Activated CD4-positive, alpha-beta T cell treated with anti-CD3 and anti-CD28 coated beads, Interleukin-2, Interleukin-4, amounts not matched to agents 100 ng/mL and 50 ng/mL, durations not matched to agents 16 hours and 8 hours (primary cell): ENCODE measurements at regions not wholly inside any gene's neighbourhood (a gene's known extent, or its start where the extent isn't known, plus 50 kb on each side); places are given as distances from the start of the nearest gene placed in this dataset.
"Not testable (repeated sequence)": the region's sequence is repeated elsewhere in the genome, so short reads cannot be mapped to it uniquely, and the experiment has no call there.

Source experiments
- DNase-seq: peaks from one replicate; pipeline ENCODE4 v3.0.0-alpha.2; 2020; ENCODE audit warnings: low spot score

- DNase-seq: no peak
Observed at GRCh38 chr12:107373238-107373809, 280.0 kb upstream of the CRY1 start.

- DNase-seq: no peak
Observed at GRCh38 chr12:107374161-107374840, 281.0 kb upstream of the CRY1 start.

- DNase-seq: no peak
Observed at GRCh38 chr12:107375231-107375630, 281.9 kb upstream of the CRY1 start.

GRCh38 chr12:107377596-107378385, 284.4 kb upstream of the CRY1 start:
- no peak for DNase-seq

GRCh38 chr12:107378609-107379008, 285.3 kb upstream of the CRY1 start:
- no peak for DNase-seq

- DNase-seq: not testable (repeated sequence)
Observed at GRCh38 chr12:107379142-107379851, 285.9 kb upstream of the CRY1 start.

- no peak for DNase-seq
Observed at GRCh38 chr12:107379852-107380567, 286.7 kb upstream of the CRY1 start.

- no peak for DNase-seq
Observed at GRCh38 chr12:107384645-107385044, 291.3 kb upstream of the CRY1 start.

- no peak for DNase-seq
Observed at GRCh38 chr12:107385509-107385908, 292.2 kb upstream of the CRY1 start.

GRCh38 chr12:107386569-107386968, 293.2 kb upstream of the CRY1 start:
- DNase-seq: no peak

GRCh38 chr12:107388263-107388662, 294.9 kb upstream of the CRY1 start:
- DNase-seq: no peak

GRCh38 chr12:107390414-107390813, 295.2 kb upstream of the PWP1 start:
- DNase-seq: no peak

- DNase-seq: no peak
Observed at GRCh38 chr12:107393043-107393717, 292.4 kb upstream of the PWP1 start.

GRCh38 chr12:107394693-107395092, 290.9 kb upstream of the PWP1 start:
- no peak for DNase-seq

GRCh38 chr12:107395817-107396216, 289.8 kb upstream of the PWP1 start:
- no peak for DNase-seq

- no peak for DNase-seq
Observed at GRCh38 chr12:107396991-107397390, 288.6 kb upstream of the PWP1 start.

- DNase-seq: no peak
Observed at GRCh38 chr12:107397890-107398500, 287.6 kb upstream of the PWP1 start.

GRCh38 chr12:107399046-107399445, 286.6 kb upstream of the PWP1 start:
- no peak for DNase-seq

GRCh38 chr12:107400686-107401447, 284.7 kb upstream of the PWP1 start:
- DNase-seq: no peak
